ENCODE measurements at regions not wholly inside any gene's neighbourhood (a gene's known extent, or its start where the extent isn't known, plus 50 kb on each side); places are given as distances from the start of the nearest gene placed in this dataset.

DNA sequence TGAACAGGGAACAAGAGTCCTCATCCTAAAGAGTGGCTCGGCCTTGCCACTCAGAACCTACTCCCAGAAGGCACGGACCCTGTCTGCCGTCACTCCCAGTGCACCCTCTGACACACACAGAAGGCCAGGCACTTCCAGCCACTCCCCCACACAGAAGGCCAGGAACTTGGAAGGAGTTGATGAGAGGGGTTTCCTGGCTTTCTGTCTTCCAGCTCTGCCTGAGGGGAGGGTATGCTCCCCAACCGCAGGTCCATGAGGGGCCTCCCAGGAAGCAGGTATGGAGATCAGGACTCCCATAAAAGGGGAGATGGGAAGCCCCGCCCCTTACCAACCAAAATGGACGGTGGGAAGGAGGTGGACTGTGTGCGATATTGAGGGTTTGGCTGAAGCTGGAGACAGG, 247.6 kb upstream of the IRX4 start:
- no peak for DNase-seq (ENCODE audit: low read depth)

DNA sequence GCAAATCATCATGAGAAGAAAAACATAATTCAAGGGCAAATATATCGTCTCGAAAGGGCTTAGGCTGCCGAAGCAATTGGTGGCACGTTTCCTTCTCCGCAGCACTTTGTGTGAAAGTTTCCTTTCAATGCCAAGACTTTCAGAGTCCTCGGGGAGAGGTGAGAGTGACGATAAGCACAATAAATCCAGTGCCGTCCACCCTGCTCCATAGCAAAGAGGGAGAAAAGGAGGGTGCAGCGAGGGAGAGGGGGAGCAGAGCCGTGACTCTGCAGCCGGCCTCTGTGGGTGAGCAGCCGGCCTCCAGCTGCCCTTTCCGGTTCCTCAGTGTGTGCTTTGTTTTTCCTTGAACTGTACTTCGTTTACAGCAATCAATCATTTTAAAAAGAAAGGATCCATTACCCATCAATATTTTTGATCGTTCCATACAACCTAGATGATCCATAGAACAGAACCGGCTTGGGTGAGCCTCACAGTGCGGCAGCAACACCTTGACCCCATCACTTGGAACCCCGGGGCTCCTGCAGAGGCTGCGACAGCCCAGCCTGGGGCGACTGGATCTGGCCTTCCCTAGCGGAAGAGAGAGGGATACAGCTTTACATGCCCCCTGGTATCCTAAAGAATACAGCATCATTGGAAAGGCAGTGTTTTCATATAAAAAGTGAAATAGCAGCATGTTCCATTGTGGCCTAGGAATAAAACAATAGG, 247.0 kb upstream of the IRX4 start:
- DNase-seq (ENCODE audit: low read depth), result no peak

DNA sequence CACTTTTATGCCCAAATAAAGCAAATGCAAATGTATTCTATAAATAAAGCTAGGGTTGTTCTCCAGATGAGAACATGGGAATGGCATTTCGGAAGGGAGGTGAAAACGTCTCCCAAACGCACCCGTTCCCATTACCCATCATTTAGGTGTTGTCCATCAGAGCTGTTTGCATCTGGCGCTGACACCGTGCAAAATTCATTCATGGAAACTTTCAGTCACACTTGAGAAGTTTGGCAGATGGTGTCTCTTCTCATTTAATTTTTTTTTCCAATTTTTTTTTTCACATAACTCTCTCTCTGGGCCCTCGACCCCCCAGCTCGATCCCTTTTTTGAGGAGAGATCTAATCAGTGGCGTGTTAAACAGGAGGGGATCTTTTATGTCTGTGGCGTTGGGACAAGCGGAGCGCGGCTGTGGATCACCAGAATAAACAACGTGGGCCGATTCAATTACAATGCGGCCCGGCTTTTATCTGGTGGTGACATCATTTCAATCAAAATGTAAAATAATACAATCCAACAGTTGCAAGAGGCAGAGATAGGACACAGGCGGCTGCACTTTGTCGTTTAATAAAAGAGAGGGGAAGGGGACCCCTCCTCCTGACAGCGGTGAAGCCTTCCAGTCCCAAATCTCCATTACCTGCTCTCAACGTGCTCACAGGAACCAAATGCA, 246.1 kb upstream of the IRX4 start:
- DNase-seq (ENCODE audit: low read depth), result no peak

DNA sequence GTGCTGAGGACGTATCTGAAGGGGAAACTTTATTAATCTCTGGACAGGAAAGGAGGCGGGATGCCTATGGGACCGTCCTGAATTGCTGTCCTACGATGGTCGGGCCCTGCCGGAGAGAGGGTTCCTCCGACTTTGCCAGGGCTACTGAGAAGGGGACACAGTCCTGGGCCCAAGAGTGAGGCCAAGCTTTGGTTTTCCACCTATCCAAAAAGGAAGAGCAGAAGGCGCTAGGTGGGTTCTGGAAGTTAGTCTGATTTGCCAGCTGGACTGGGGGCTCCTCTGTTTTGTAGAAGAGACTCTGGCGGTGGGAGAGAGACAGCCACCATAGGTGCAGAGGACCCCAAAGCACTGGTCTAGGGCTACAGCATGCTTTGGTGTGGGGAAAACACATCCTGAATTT, 243.8 kb upstream of the IRX4 start:
- DNase-seq (ENCODE audit: low read depth), result no peak

DNA sequence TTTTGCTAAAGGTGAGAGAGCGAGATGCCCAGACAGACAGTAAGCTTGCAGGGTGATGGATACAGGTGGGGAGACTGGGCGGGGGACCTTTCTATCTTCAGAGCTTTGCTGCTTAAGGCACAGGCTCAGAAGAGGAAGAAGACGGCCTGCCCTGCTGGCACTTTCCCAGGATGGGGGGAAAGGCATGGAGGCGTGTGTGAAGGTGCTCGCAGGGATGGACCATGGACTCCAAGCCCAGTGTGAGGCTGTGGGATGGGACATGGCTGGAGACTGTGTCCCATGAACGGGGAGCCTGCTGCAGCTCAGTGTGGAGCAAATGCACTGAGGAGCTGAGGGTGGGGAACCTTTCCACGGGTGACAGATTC, 243.2 kb upstream of the IRX4 start:
- no peak for DNase-seq (ENCODE audit: low read depth)

DNA sequence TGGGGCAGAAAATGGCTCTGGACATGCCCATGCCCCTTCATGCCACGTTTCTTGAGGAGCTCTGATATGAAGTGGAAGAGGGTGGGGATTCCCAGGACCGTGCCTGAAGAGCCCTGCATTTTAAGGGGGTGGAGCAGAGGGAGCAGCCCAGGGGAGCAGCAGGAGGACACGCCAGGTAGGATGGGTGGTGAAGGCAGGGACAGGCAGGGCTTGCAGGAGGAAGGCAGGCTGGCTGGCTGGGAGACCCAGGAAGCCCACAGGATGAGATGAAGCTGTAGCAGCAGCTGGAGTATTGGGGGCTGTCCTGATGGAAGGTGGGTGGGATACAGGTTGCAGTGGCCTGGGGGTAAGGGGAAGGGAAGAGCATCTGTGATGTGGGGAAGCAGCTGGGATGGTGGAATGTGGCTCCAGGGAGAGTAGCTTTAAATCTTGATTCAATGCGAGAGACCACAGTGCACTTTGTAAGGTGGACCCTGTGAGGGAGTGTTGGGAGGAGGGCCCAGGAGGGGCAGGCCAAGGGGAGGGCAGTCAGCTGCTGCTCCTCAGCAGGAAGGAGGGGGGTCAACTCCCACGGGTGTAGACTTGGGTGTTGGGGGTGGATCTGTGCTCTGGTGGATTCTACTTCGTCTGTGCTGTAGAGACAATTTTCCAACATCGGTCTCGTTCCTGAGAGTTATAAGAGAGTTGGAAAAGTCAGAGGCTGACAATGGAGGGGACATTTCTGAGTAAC, 242.6 kb upstream of the IRX4 start:
- no peak for DNase-seq (ENCODE audit: low read depth)

DNA sequence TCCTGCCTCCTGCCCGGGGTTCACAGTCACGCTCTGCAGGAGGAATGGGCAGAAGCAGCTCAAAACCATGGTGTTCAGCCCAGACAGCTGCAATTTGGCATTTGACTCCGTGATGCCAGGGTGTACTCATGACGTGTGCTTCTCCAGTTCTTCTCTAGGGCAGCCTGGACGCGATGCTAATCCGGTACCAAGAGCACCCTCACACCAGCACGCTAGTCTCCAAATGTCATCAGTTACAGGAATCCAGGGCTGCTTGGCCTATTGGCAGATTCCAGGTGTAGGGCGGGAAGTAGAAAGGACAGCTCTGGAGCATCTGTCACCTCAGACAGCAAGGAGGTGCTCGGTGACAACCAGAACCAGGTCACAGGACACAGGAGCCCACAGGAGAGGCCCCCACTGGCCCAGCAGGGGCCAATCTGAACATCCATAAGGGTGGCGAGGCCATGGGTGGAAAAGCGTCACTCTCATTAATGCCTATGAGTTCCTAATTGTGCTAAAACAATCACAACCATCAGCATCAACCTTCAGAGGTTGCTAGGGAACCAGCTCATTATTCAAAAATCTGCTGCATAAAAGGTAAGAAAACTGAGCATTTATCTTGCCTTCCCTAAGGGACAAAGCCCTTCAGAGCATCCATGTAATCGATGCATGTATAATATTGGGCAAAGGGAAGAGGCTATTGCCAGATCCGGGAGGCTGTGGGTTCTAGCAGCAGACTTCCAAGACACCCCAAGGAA, 241.9 kb upstream of the IRX4 start:
- DNase-seq (ENCODE audit: low read depth), result no peak

DNA sequence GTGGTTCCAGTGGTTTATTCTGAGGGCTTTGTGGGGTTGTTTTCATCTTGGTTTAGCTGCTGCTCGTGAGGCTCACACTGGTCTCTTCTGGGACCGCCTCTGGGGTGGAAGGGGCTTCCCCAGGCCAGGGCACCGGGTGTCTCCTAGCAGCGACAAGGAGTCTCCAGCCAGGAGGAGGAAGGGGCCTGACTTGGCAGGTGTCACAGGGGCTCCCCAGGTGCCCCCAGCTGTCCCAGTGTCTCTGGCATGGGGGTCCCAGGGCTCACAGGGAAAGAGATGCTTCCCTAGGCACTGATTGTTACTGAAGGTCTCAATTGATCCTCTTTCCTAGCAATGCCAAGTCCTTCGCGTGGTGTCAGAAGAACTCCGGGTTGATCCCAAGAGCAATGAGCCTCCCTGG, 241.1 kb upstream of the IRX4 start:
- no peak for DNase-seq (ENCODE audit: low read depth)

DNA sequence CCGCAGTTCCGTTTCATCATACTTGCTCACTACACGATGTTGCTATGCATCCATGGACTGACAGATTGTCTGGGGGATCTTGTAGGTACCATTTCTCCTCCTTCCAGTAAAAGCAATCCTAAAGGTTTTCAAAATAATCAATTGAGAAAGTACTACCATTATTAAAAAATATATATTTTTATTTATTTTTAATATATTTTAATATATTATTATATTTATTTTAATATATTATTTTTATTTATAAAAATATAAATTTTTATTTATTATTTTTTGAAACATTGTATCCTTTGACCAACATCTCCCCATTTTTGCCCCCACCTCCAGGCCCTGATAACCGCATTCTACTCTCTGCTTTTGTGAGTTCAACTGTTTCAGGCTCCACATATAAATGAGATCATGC, 237.6 kb upstream of the IRX4 start:
- no peak for DNase-seq (ENCODE audit: low read depth)

DNA sequence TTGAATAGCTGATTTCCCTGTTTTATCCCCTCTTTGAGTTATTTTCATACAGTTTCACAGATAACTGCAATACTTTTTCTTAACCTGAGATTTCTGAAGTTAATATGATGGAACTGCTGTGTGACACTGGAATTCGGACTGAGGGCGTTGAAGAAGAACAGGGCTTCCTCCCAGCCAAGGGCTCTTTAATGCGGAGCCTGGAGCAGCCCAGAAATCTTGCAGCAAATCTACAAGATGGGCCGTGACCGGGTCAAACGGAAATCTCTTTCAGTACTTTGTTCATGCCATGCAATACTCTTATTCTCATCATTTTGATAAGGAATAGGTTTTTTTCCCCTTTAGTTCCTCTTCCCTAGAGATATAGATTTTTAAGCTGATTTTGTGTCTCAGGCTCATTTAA, 236.8 kb upstream of the IRX4 start:
- no peak for DNase-seq (ENCODE audit: low read depth)

DNA sequence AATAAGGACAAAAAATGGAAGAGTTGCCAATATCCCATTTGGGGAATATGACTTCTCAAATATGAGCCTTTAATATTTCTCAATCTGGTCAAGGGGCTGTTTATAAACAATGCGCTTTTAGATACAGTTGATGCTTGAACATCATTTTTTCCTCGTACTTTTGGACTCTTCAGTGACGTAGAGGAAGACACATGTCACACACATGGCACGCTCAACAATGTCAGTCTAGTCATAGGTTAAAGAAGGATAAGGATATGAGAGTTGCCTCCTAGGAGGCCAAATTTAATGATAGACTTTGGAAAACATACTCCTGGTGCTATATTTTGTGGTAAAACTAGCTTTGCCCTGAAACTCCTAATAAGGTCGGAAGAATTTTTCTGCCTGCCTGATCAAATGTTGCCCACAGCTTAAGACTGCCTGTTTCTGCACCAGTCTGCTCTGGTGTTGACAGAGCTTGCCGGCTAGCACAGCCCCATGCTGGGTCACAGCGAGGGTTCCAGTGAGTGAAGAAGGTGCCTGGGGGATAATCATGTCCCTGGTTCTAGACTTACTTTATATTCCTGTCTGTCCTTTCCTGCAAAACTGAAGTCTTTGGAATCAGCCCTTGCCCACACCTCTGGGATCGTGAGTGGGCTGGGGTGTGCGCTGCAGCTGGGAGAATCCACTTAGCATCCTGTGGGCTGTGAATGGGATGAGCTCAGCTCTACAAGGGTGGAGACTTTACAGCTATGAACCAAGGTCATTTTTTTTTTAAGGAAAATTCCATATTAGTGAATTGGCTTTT, 230.8 kb upstream of the IRX4 start:
- no peak for DNase-seq (ENCODE audit: low read depth)

DNA sequence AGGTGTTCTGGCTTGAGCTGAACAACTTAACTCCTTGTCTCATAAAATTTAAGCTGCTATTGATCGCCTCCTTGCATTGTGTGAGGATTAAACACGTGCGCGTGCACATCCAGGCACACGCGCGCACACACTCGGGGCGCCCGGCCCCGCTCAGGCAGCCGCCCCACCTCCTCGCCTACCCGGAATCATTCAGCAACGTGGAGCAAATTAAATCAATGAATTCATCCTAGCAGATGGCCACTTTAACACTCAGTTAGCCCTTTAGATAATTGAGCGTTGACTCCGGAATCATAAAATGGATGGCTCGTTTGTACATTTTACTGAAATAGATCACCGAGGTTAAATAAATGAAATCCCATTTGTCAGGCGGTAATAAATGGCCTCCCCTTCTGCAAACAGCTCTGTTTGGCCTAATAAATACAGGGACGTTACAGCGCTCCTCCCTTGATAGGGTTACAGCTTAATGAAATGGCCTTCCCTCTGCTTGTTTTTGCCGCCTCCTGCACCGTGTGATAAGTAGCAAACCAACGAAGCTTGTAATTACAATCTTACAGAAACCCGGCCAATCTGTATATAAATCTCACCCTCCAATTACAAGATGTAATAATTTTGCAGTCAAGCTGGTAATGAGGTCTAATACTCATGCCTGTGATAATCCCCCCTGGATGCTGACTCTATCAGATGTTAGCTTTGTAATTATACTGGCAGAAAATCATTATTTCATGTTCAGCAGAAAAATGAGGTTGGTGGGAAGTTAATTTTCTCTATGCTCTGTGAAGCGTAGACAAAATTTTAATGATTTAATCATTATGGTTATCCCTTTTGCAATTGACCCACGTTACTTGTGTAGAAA, 229.7 kb upstream of the IRX4 start:
- DNase-seq (ENCODE audit: low read depth), result no peak

DNA sequence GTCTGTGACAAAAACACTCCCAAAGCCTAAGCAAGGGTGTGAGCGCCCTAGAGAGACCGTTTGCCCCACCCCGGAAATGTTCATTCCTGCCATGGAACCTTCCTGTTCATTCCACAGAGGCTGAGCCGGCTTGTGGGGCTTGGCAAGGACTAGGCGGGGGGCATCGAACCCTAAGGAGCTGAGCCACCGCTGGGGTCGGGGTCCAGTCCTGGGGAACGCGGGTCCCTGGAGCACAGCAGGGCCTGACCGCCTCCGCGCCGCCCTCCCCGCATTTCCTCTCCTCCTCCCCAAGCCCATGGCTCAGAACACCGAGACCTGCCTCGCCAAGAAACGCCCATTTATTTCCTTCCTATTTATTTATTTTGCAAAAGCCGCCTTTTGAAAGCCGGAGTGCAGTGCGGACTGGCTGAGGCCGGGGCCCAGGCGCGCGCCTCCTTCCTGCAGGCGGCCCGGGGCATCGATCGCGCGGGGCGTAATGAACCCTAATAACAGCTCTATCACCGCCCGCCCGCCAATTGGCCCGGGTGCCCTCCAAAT, 228.9 kb upstream of the IRX4 start:
- no peak for DNase-seq (ENCODE audit: low read depth)

DNA sequence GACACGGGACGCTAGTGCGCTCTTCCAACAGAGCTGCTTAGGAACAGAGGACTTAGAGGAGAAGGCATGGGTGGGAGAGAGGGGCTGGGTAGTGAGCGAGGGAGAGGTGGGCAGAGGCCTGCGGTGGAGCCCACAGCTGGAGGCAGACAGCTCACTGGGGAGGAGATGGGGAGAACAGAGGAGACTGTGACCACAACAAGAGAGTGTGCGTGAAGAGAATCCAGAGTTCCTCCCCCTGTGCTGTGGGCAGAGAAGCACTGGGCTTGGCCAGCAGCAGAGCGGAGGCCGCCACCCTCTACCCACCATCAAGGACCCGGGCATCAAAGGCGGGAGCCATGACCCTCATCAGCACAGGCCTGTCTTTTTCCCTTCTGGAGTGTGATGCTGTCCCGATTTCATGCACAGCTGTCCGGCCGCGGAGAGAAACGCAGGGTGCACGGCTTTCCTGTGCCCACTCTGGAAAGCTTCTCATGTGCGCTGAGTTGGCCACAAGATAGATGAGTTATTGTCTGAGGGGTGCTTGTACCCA, 228.3 kb upstream of the IRX4 start:
- DNase-seq (ENCODE audit: low read depth), result no peak

DNA sequence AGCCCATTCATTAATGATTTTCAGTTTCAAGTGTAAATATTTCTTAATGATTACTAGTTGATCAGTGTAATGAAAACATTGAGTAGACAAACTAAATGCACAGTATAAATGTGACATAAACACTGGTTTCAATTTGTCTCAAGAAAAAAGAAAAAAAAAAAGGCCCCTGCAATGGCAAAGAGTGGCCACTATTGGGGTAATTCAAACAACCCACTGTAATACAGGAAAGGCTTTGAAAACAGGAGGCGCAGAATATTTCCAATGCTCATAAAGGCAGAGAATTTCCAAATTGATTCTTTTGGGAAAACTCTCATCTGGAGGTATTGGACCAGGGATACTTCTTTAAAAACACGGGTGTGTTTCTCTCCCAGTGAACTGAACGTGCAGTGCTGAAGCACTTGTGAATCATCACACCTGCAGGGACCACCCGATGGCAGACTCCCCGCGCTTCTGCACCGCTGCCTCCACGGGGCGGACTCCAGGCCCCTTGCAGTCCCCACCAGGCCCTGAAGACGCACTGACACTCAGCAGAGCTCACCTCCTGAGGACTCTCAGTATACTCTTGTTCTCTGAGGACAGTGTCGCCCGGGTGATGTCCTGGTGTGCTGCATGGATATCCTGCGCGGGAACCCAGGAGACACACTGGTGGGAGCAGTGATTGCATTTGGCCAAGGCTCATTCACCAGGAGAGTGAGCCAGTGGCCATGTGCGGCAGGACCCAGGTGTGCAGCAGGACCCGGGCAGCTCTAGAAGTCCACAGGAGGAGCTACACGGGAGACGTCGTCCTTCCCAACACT, 227.6 kb upstream of the IRX4 start:
- DNase-seq (ENCODE audit: low read depth), result no peak

DNA sequence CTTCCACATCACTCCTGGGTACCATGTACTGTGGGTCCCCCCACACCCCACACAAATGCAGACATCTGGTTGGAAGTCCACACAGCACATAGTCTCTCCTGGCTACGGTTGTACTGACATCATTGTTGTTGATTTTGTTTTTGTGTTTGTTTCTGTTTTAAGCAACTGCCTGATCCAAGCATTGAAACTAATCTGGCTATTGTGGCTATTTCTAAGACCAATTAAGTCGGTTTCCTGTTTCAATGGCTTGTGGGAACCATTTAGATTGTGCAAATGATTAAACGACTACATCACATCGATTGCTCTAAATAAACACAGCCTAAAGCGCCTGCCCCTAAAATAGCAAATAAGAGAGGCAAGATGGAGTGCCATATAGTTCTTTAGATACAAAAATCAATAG, 226.8 kb upstream of the IRX4 start:
- no peak for DNase-seq (ENCODE audit: low read depth)

DNA sequence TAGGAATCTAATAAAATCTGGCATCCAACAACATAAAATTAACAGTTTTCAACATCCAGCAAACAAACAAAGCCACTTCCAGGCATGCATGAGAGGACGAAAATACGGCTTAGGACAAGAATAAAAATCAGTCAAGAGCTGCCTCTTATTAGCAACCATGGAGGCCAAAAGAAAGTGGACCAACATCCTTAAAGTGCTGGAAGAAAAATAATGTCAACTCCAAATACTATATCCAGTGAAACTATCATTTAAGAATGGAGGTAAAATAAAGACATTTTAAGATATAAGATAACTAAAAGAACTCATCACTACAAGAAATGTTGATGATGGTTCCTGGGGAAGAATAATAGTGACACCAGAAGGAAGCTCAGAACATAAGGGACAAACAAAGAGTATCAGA, 224.0 kb upstream of the IRX4 start:
- no peak for DNase-seq (ENCODE audit: low read depth)

DNA sequence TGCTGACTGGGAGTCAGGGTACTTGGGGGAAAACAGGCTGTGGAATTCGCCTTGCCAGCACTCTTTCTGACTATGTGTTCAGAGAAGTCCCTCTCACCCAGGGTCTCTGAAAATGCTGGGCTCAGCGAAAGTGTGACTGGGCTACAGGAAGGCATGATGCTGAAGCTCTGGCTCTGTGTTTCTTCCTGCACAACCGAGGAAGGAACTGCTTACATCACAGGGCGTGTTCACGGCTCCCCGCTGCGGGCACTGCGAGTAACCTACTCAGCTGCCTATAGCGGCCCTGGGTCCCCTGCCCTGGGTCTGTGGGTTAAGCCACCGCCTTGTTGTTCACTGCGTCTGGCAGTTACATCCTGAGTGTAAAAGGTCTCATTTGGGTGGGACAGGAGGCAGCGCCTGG, 222.4 kb upstream of the IRX4 start:
- DNase-seq (ENCODE audit: low read depth), result no peak

DNA sequence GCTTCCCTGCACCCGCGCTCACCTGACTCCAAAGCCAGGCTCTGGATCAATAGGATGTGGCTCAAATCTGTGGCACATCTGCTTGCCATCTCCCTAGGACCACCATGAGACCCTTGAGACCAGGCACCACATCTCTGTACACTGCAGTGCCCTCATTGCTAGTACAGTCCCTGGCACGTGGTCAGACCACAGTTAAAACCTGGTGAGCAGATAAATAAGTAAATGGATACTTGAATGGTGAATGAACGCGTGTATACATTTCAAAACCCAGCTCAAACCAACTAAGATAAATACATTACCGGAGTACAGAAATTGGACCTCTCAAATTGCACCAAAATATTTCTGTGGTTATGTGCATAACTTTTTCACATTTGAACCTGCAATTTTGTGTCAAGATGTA, 221.2 kb upstream of the IRX4 start:
- no peak for DNase-seq (ENCODE audit: low read depth)

Data from stimulated activated CD8-positive, alpha-beta memory T cell treated with anti-CD3 and anti-CD28 coated beads, Interleukin-12 subunit alpha, Interleukin-12 subunit beta, amount 100 ng/mL, for 4 hours (primary cell).